ENCODE measurements at regions not wholly inside any gene's neighbourhood (a gene's known extent, or its start where the extent isn't known, plus 50 kb on each side); places are given as distances from the start of the nearest gene placed in this dataset.

DNA sequence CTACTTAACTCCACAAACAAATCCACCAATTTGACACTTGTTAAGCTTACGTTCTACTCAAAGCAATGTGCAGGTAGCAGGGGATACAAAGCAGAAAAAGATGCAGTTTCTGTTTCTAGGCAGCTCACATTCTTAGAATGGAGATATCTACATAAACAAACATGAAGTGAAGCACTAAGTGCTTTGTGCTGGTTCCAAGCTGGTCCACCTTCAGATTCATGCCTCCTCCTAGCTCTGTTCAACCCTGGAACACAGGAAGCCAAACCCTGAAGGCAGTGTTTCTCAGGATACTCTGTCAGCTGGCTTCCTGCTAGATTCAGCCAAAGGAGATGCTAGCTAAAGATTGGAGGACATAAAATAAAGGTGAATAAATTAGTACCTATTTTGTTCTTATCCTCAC lies 55.3 kb upstream of the NOL4 start:
- Mint-ChIP-seq H3K27me3 (no peaks in the 10 kb centered on the region), H3K36me3 (no peaks in the 10 kb centered on the region), H3K27ac (no peak overlapping the region), H3K4me1 (no peaks in the 10 kb centered on the region), H3K4me3 (no peak overlapping the region), H3K9me3 (peaks cover 0 to 2% (median 0%) of the 10 kb centered on the region in 7 donors)
- ATAC-seq (ENCODE audit: low read depth in 2 of 2), result no peak
- DNase-seq, result no peak

DNA sequence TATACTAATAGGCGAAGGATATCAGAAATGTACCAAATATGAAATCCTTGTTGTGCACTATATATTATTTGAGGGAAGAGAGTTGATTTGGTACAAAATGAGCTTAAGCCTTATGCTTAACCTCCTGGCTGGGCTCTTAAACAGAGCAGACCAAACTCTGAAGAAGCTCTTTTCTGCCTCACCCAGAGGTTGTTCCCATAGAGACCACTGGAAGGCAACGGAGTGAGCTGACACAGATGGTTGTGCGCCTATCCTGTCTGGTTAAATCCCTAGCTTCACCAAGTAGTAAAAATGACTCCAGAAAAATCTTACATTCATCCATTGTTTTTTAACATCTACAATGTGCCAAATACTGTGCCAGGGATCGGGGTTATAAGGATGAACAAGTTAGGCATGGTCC lies 55.9 kb upstream of the NOL4 start:
- no peaks in the 10 kb centered on the region for H3K27me3 Mint-ChIP-seq
- H3K9me3 Mint-ChIP-seq, result peaks cover 0 to 2% (median 0%) of the 10 kb centered on the region in 7 donors
- ATAC-seq (ENCODE audit: low read depth in 2 of 2) (no peak), DNase-seq (no peak)
- H3K36me3 Mint-ChIP-seq, result no peaks in the 10 kb centered on the region
- H3K4me3 Mint-ChIP-seq, result no peak overlapping the region
- H3K4me1 Mint-ChIP-seq, result no peaks in the 10 kb centered on the region
- no peak overlapping the region for H3K27ac Mint-ChIP-seq

DNA sequence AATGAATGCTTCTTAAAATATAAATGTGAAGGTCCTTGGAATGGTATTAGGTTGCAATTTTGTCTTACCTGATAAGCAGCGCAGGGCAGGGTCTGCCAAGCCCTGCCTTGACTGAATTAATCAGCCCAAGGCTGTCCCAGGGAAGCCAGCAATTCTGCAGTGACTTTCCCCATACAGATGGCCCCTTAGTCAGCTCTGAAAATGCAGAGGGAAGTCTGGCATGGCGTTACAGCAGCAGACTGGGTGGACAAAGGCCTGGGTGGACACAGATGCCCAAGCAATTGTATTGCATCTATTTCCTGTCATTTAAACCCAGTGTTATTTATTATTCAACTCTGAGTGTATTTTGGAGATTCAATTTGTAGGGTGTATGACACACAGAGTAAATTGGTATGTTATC lies 56.6 kb upstream of the NOL4 start:
- Mint-ChIP-seq H3K4me1 (no peaks in the 10 kb centered on the region), H3K4me3 (peak overlapping the region in 1 of 8 donors; percentile 44), H3K27me3 (no peaks in the 10 kb centered on the region), H3K27ac (no peak overlapping the region), H3K9me3 (peaks cover 0 to 3% (median under 1%) of the 10 kb centered on the region in 7 donors), H3K36me3 (no peaks in the 10 kb centered on the region)
- ATAC-seq (ENCODE audit: low read depth in 2 of 2) (no peak), DNase-seq (no peak)

GRCh38 chr18:34281722-34282121 lies 57.0 kb upstream of the NOL4 start:
- H3K27ac Mint-ChIP-seq, result no peak overlapping the region
- H3K36me3 Mint-ChIP-seq, result no peaks in the 10 kb centered on the region
- ATAC-seq (ENCODE audit: low read depth in 2 of 2), result no peak
- H3K9me3 Mint-ChIP-seq, result peaks cover 0 to 5% (median 3%) of the 10 kb centered on the region in 7 donors
- no peaks in the 10 kb centered on the region for H3K4me1 Mint-ChIP-seq
- DNase-seq, result no peak
- no peaks in the 10 kb centered on the region for H3K27me3 Mint-ChIP-seq
- H3K4me3 Mint-ChIP-seq, result no peak overlapping the region

DNA sequence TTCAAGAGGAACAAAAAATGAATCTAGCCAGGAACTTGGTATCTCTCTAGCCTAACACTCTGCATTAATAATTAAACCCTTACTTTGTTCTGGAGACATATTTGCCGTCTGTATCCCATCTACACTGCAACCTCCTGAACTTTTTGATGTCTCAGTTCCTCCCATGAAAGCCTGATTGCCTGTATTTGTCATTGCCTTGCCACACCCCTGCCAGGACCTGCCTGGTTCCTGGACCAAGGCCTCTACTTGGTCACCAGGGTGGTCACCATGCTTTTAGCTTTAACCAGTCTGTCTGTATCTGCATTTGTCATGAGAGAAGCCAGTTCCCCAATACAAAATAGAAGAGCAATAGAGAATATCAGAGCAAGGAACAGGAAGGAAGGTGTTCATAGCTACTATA lies 58.8 kb upstream of the NOL4 start:
- H3K36me3 Mint-ChIP-seq, result no peaks in the 10 kb centered on the region
- H3K4me1 Mint-ChIP-seq, result no peaks in the 10 kb centered on the region
- no peak overlapping the region for H3K4me3 Mint-ChIP-seq
- H3K27ac Mint-ChIP-seq, result no peak overlapping the region
- H3K9me3 Mint-ChIP-seq, result peaks cover 0 to 12% (median 7%) of the 10 kb centered on the region in 7 donors
- no peaks in the 10 kb centered on the region for H3K27me3 Mint-ChIP-seq
- DNase-seq, result no peak
- no peak for ATAC-seq (ENCODE audit: low read depth in 2 of 2)

DNA sequence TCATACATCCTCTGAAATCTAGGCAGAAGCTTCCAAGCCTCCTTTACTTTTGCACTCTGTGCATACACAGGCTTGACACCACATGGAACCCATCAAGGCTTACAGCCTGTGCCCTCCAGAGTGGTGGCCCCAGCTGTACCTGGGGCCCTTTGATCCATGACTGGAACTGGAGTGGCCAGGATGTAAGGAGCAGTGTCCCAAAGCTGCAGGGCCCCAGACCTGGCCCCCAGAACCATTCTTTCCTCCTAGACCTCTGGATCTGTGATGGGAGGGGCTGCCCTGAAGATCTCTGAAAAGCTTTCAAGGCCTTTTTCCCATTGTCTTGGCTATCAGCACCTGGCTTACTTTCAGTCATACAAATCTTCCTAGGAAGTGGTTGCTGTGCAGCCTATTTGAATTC lies 63.1 kb upstream of the NOL4 start:
- ATAC-seq (ENCODE audit: low read depth in 2 of 2) (no peak), DNase-seq (no peak)
- no peak overlapping the region for H3K4me3 Mint-ChIP-seq
- H3K27me3 Mint-ChIP-seq, result no peaks in the 10 kb centered on the region
- no peak overlapping the region for H3K27ac Mint-ChIP-seq
- H3K9me3 Mint-ChIP-seq, result peaks cover 2 to 17% (median 6%) of the 10 kb centered on the region in 7 donors
- H3K4me1 Mint-ChIP-seq, result no peaks in the 10 kb centered on the region
- no peaks in the 10 kb centered on the region for H3K36me3 Mint-ChIP-seq

DNA sequence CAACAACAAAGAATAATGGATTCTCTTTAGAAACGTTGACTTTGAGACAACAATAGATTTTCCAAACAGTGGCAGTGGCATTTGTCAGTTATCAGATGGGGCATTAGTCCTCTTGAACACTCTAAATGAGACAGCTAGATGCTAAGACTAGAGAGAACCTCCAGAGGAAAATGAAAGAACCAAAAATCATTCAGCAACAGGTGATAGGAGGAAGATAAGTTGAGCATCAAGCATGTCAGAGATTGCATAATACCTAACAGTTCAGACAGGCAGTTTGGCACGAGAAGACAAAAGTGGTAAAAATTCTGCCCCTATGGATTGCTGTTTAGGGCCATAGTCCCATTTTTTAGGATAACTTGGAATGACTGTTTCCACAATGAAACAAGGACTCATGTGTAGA lies 67.9 kb upstream of the NOL4 start:
- H3K4me1 Mint-ChIP-seq, result no peaks in the 10 kb centered on the region
- H3K36me3 Mint-ChIP-seq, result no peaks in the 10 kb centered on the region
- no peaks in the 10 kb centered on the region for H3K27me3 Mint-ChIP-seq
- ATAC-seq (ENCODE audit: low read depth in 2 of 2) (no peak), DNase-seq (no peak)
- no peak overlapping the region for H3K27ac Mint-ChIP-seq
- H3K4me3 Mint-ChIP-seq, result no peak overlapping the region
- peaks cover 0 to 12% (median 6%) of the 10 kb centered on the region in 7 donors for H3K9me3 Mint-ChIP-seq

DNA sequence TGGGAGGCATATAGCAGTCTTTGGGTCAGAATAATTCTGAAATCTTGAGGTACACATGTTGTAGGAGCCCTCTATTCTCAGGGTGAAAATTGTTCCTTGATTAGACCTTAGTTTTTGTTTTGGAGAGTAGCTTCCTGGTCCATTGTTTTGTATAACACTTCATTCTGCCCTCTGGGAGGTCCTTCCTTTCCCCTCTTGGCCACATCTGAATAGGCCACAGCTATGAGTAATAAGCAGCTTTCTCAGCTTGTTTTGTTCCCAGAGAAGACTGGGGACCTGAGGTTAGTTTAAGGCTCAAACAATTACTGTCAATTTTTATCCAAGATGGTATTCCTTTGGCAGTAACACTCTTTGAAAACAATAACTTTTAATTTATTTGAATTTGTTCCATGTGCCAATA lies 72.6 kb upstream of the NOL4 start:
- no peaks in the 10 kb centered on the region for H3K36me3 Mint-ChIP-seq
- H3K9me3 Mint-ChIP-seq, result peaks cover 0 to 4% (median 0%) of the 10 kb centered on the region in 7 donors
- ATAC-seq (ENCODE audit: low read depth in 2 of 2) (no peak), DNase-seq (no peak)
- no peaks in the 10 kb centered on the region for H3K27me3 Mint-ChIP-seq
- no peaks in the 10 kb centered on the region for H3K4me1 Mint-ChIP-seq
- no peak overlapping the region for H3K27ac Mint-ChIP-seq
- H3K4me3 Mint-ChIP-seq, result no peak overlapping the region

- Mint-ChIP-seq H3K9me3 (peaks cover 0 to 7% (median 3%) of the 10 kb centered on the region in 7 donors), H3K27ac (no peak overlapping the region), H3K4me1 (no peaks in the 10 kb centered on the region), H3K36me3 (no peaks in the 10 kb centered on the region), H3K27me3 (no peaks in the 10 kb centered on the region), H3K4me3 (no peak overlapping the region)
- ATAC-seq (ENCODE audit: low read depth in 2 of 2) (no peak), DNase-seq (no peak)
Observed at GRCh38 chr18:34299828-34300227, 75.1 kb upstream of the NOL4 start.

GRCh38 chr18:34311468-34311867 lies 86.8 kb upstream of the NOL4 start:
- Mint-ChIP-seq H3K9me3 (peaks cover 0 to 7% (median 3%) of the 10 kb centered on the region in 7 donors), H3K4me3 (no peak overlapping the region), H3K36me3 (no peaks in the 10 kb centered on the region), H3K4me1 (no peaks in the 10 kb centered on the region), H3K27ac (no peak overlapping the region), H3K27me3 (no peaks in the 10 kb centered on the region)
- no peak for DNase-seq
- no peak for ATAC-seq (ENCODE audit: low read depth in 2 of 2)

DNA sequence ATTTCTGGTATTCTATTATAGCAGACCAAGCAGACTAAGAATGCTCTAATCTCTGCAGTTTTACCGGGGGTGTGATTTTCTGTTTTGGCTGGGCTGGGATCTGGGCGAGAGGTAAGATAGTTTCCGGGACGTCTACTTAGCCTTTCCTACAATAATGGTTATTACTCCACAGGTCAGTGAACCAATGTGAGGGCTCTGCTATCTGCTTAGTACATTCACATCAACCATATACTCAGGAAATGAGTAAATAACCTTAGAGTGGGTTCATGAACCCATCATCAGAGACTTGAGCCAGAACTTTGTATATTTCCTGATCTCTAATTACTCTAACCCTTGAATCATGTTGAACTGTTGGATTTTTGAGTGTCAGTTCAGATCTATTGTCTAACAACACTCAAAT lies 90.1 kb upstream of the NOL4 start:
- no peak for DNase-seq
- Mint-ChIP-seq H3K36me3 (no peaks in the 10 kb centered on the region), H3K9me3 (peaks cover 0 to 3% (median 0%) of the 10 kb centered on the region in 7 donors), H3K4me3 (no peak overlapping the region), H3K4me1 (no peaks in the 10 kb centered on the region), H3K27me3 (no peaks in the 10 kb centered on the region), H3K27ac (no peak overlapping the region)
- no peak for ATAC-seq (ENCODE audit: low read depth in 2 of 2)

GRCh38 chr18:34315591-34316352 lies 91.1 kb upstream of the NOL4 start:
- no peaks in the 10 kb centered on the region for H3K27me3 Mint-ChIP-seq
- no peak for ATAC-seq (ENCODE audit: low read depth in 2 of 2)
- H3K36me3 Mint-ChIP-seq, result no peaks in the 10 kb centered on the region
- no peak overlapping the region for H3K4me3 Mint-ChIP-seq
- peaks cover 0 to 3% (median 0%) of the 10 kb centered on the region in 7 donors for H3K9me3 Mint-ChIP-seq
- no peaks in the 10 kb centered on the region for H3K4me1 Mint-ChIP-seq
- H3K27ac Mint-ChIP-seq, result no peak overlapping the region
- no peak for DNase-seq

GRCh38 chr18:34320267-34320666 lies 95.6 kb upstream of the NOL4 start:
- H3K4me1 Mint-ChIP-seq, result no peaks in the 10 kb centered on the region
- DNase-seq (no peak), ATAC-seq (ENCODE audit: low read depth in 2 of 2) (no peak)
- no peak overlapping the region for H3K4me3 Mint-ChIP-seq
- no peak overlapping the region for H3K27ac Mint-ChIP-seq
- no peaks in the 10 kb centered on the region for H3K9me3 Mint-ChIP-seq
- H3K27me3 Mint-ChIP-seq, result peaks cover 0 to 4% (median 0%) of the 10 kb centered on the region in 3 donors
- no peaks in the 10 kb centered on the region for H3K36me3 Mint-ChIP-seq

DNA sequence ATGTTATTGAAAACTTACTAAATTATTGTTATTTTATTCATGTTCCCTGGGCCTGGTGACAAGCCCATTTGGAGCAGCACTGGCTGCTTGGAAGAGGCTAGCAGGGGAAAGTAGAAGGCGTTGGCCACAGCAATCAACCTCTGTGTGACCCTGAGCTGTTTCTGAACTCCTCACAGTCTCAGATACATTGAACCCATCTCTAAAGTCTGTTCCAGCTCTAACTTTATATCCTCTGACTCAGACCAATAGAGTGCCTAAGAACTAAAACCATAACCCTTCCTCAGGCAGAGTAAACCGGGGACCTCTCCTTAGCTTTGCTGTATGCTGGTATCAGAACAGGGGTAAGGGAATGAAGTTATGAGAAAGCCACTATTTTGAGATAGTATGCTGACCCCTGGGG lies 96.4 kb upstream of the NOL4 start:
- H3K27me3 Mint-ChIP-seq, result peaks cover 0 to 4% (median 0%) of the 10 kb centered on the region in 3 donors

More for the DNA sequence above, 96.4 kb upstream of the NOL4 start:
- no peak for ATAC-seq (ENCODE audit: low read depth in 2 of 2)
- Mint-ChIP-seq H3K4me1 (no peaks in the 10 kb centered on the region), H3K4me3 (no peak overlapping the region), H3K27ac (no peak overlapping the region), H3K36me3 (no peaks in the 10 kb centered on the region), H3K9me3 (peaks cover 0 to 7% (median 0%) of the 10 kb centered on the region in 7 donors)
- no peak for DNase-seq
